ENCODE measurements at regions not wholly inside any gene's neighbourhood (a gene's known extent, or its start where the extent isn't known, plus 50 kb on each side); places are given as distances from the start of the nearest gene placed in this dataset.

DNA sequence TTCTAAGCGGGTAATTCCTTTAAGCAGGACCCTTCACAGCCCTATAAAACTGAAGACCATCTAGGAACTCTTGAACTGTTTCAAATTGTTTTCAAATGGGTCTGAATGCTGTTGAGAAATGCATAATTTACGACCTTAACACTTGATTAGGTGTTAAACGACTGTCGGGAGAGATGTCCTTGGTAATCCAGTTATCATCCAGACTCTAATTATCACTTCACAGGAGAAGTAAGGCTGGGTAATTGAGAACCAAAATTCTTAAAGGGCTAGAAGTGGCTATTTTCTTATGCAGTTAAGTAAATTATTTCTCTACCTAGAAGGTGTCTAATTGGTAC, 276.7 kb upstream of the TBC1D5 start:
- TF ChIP-seq CTCF (IDR thresholded peaks at IDR 0.05; ENCODE audit: insufficient read depth, low read depth, low read length) = no peak
- no peak for TF ChIP-seq EZH2 (IDR thresholded peaks at IDR 0.05; ENCODE audit: insufficient read depth, low read length)

Measured in astrocyte (in vitro differentiated cells and primary cell).